IMR-90 (cell line): ENCODE measurements at regions not wholly inside any gene's neighbourhood (a gene's known extent, or its start where the extent isn't known, plus 50 kb on each side); places are given as distances from the start of the nearest gene placed in this dataset.

Source experiments
- ATAC-seq: fragments of 200-7000 bp; cut with Tn5 transposase; 2 replicates; pipeline ENCODE4 v1.9.1; 2020; ENCODE audit warnings: low read depth, mild to moderate bottlenecking, moderate library complexity
- BruUV-seq: library from RNA; stranded (reverse); fragments of 400-500 nt; replicated peaks from 2 replicates; lab custom pipeline; 2021; lab: Mats Ljungman, UMichigan
- CTCF ChIA-PET: fragments of 300-600 bp; formaldehyde crosslinking; extraction: SDS; loops from one replicate; lab custom pipeline; 2021; ENCODE audit warnings: antibody characterized with exemption; lab: Yijun Ruan, JAX
- POLR2A ChIA-PET: fragments of 300-600 bp; sonication (Branson Sonifier 250); formaldehyde crosslinking; loops from one replicate; lab custom pipeline; 2022; ENCODE audit warnings: antibody characterized with exemption; ENCODE audit not compliant: unreplicated experiment; lab: Charles Lee
- DNase-seq: peaks from one replicate; pipeline ENCODE4 v3.0.0; 2013
- H2AFZ ChIP-seq: replicated peaks from 2 replicates; pipeline ENCODE3; 2013; ENCODE audit warnings: low read length, mild to moderate bottlenecking; ENCODE audit not compliant: poor library complexity
- H2AK5ac ChIP-seq: 2 replicates; pipeline ENCODE4 v1.6.1; 2013; ENCODE audit warnings: low read depth, low read length, inconsistent platforms
- H2AK9ac ChIP-seq: replicated peaks from 2 replicates; pipeline ENCODE3; 2013; ENCODE audit warnings: mild to moderate bottlenecking, low read depth, low read length, moderate library complexity; ENCODE audit not compliant: poor library complexity
- H2BK120ac ChIP-seq: 2 replicates; pipeline ENCODE4 v1.6.1; 2013; ENCODE audit warnings: low read depth, low read length, inconsistent platforms
- H2BK15ac ChIP-seq: 3 replicates; pipeline ENCODE4 v1.6.1; 2013; ENCODE audit warnings: low read depth, low read length, inconsistent platforms
- H2BK20ac ChIP-seq: 2 replicates; pipeline ENCODE4 v1.6.1; 2013; ENCODE audit warnings: low read depth, mild to moderate bottlenecking, inconsistent platforms, low read length, moderate library complexity
- H2BK5ac ChIP-seq: 2 replicates; pipeline ENCODE4 v1.6.1; 2013; ENCODE audit warnings: mild to moderate bottlenecking, low read depth, low read length, inconsistent platforms; ENCODE audit not compliant: poor library complexity, severe bottlenecking
- H3K14ac ChIP-seq: replicated peaks from 2 replicates; pipeline ENCODE4 v1.6.1; 2013; ENCODE audit warnings: low read depth, low read length, inconsistent platforms
- H3K18ac ChIP-seq: 2 replicates; pipeline ENCODE4 v1.6.1; 2013; ENCODE audit warnings: low read depth, low read length, control low read depth
- H3K23ac ChIP-seq: 2 replicates; pipeline ENCODE4 v1.6.1; 2013; ENCODE audit warnings: low read depth, low read length, inconsistent platforms
- H3K27ac ChIP-seq: 2 replicates; pipeline ENCODE4 v1.5.1; 2013; ENCODE audit warnings: mild to moderate bottlenecking, control low read depth, low read length; ENCODE audit not compliant: insufficient read depth
- H3K27me3 ChIP-seq: 2 replicates; pipeline ENCODE4 v1.6.1; 2013; ENCODE audit warnings: low read length; ENCODE audit not compliant: control insufficient read depth, insufficient read depth
- H3K36me3 ChIP-seq: 2 replicates; pipeline ENCODE4 v1.6.1; 2013; ENCODE audit warnings: low read length, mixed read lengths; ENCODE audit not compliant: control insufficient read depth, insufficient read depth
- H3K4ac ChIP-seq: 2 replicates; pipeline ENCODE4 v1.6.1; 2013; ENCODE audit warnings: low read depth, low read length, inconsistent platforms
- H3K4me1 ChIP-seq: 2 replicates; pipeline ENCODE4 v1.6.1; 2013; ENCODE audit warnings: low read length, mixed read lengths; ENCODE audit not compliant: control insufficient read depth, insufficient read depth
- H3K4me2 ChIP-seq: 2 replicates; pipeline ENCODE4 v1.6.1; 2013; ENCODE audit warnings: low read depth, mild to moderate bottlenecking, control low read depth, low read length, moderate library complexity
- H3K4me3 ChIP-seq: 2 replicates; pipeline ENCODE4 v1.5.1; 2013; ENCODE audit warnings: low read depth, mild to moderate bottlenecking, control low read depth, low read length, moderate library complexity; ENCODE audit not compliant: insufficient read depth
- H3K56ac ChIP-seq: 2 replicates; pipeline ENCODE4 v1.6.1; 2013; ENCODE audit warnings: low read length, inconsistent platforms; ENCODE audit not compliant: insufficient read depth; ENCODE audit errors: extremely low read depth
- H3K79me1 ChIP-seq, 2 experiments: 2 replicates each; pipeline ENCODE4 v1.6.1; 2013; ENCODE audit warnings: low read length in 2 of 2, inconsistent platforms in 1 of 2, low read depth in 1 of 2
- H3K9ac ChIP-seq: 2 replicates; pipeline ENCODE4 v1.6.1; 2013; ENCODE audit warnings: low read depth, low read length, control low read depth
- H3K9me1 ChIP-seq: 2 replicates; pipeline ENCODE4 v1.6.1; 2013; ENCODE audit warnings: low read length, inconsistent platforms; ENCODE audit not compliant: insufficient read depth
- H3K9me3 ChIP-seq: 2 replicates; pipeline ENCODE4 v1.6.1; 2013; ENCODE audit warnings: low read length; ENCODE audit not compliant: control insufficient read depth, insufficient read depth
- H4K20me1 ChIP-seq: 2 replicates; pipeline ENCODE4 v1.6.1; 2013; ENCODE audit warnings: low read length, inconsistent platforms; ENCODE audit not compliant: insufficient read depth
- H4K5ac ChIP-seq: 2 replicates; pipeline ENCODE4 v1.6.1; 2013; ENCODE audit warnings: mild to moderate bottlenecking, low read depth, low read length, control low read depth
- H4K8ac ChIP-seq, 2 experiments: 2 replicates each; pipeline ENCODE4 v1.6.1; 2013; ENCODE audit warnings: low read depth in 2 of 2, low read length in 2 of 2, control low read depth in 1 of 2, inconsistent platforms in 1 of 2
- H4K91ac ChIP-seq: 2 replicates; pipeline ENCODE4 v1.6.1; 2013; ENCODE audit warnings: low read depth, low read length, inconsistent platforms; ENCODE audit not compliant: insufficient read depth
- BHLHE40 ChIP-seq: fragments of 150-350 bp; IDR thresholded peaks from 2 replicates; pipeline ENCODE4 v1.6.1; 2016; ENCODE audit warnings: mild to moderate bottlenecking, low read depth, low read length
- CEBPB ChIP-seq: IDR thresholded peaks from 2 replicates; pipeline ENCODE4 v1.6.1; 2012; ENCODE audit warnings: low read depth, low read length, improper control_type of control experiment
- CHD1 ChIP-seq: IDR thresholded peaks from 2 replicates; pipeline ENCODE4 v1.6.1; 2012; ENCODE audit warnings: low read depth, low read length, improper control_type of control experiment
- CTCF ChIP-seq: conservative IDR thresholded peaks from 2 replicates; pipeline ENCODE4 v1.5.1; 2012; ENCODE audit warnings: mild to moderate bottlenecking, low read depth, low read length, improper control_type of control experiment
- ELK1 ChIP-seq: fragments of 150-350 bp; IDR thresholded peaks from 2 replicates; pipeline ENCODE4 v1.6.1; 2016; ENCODE audit warnings: low read depth, mild to moderate bottlenecking, low read length, moderate library complexity, borderline replicate concordance
- MAFK ChIP-seq: IDR thresholded peaks from 2 replicates; pipeline ENCODE4 v1.6.1; 2012; ENCODE audit warnings: low read depth, low read length, improper control_type of control experiment
- MAZ ChIP-seq: IDR thresholded peaks from 2 replicates; pipeline ENCODE4 v1.6.1; 2012; ENCODE audit warnings: low read depth, mild to moderate bottlenecking, low read length, improper control_type of control experiment, moderate library complexity, borderline replicate concordance
- MXI1 ChIP-seq: IDR thresholded peaks from 2 replicates; pipeline ENCODE4 v1.6.1; 2012; ENCODE audit warnings: low read depth, mild to moderate bottlenecking, low read length, moderate library complexity, borderline replicate concordance
- NFE2L2 ChIP-seq: fragments of 150-350 bp; IDR thresholded peaks from 2 replicates; pipeline ENCODE4 v1.6.1; 2016; ENCODE audit warnings: low read depth, mild to moderate bottlenecking, low read length
- POLR2A ChIP-seq: IDR thresholded peaks from 2 replicates; pipeline ENCODE4 v1.6.1; 2012; ENCODE audit warnings: mild to moderate bottlenecking, low read depth, low read length
- RAD21 ChIP-seq: IDR thresholded peaks from 2 replicates; pipeline ENCODE4 v1.6.1; 2012; ENCODE audit warnings: low read length, improper control_type of control experiment
- RCOR1 ChIP-seq: IDR thresholded peaks from 2 replicates; pipeline ENCODE4 v1.6.1; 2012; ENCODE audit warnings: mild to moderate bottlenecking, low read length, improper control_type of control experiment; ENCODE audit not compliant: insufficient replicate concordance
- RFX5 ChIP-seq: IDR thresholded peaks from 2 replicates; pipeline ENCODE4 v1.8.0; 2012; ENCODE audit warnings: low read depth, mild to moderate bottlenecking, low read length, moderate library complexity
- SMC3 ChIP-seq: fragments of 150-350 bp; IDR thresholded peaks from 2 replicates; pipeline ENCODE4 v1.6.1; 2016; ENCODE audit warnings: low read depth, mild to moderate bottlenecking, antibody characterized with exemption, low read length, moderate library complexity
- USF2 ChIP-seq: fragments of 150-350 bp; IDR thresholded peaks from 2 replicates; pipeline ENCODE4 v1.6.1; 2017; ENCODE audit warnings: mild to moderate bottlenecking, antibody characterized with exemption, low read length, low read depth
- WGBS, 2 experiments: methylation state at CpG; one replicate each; pipeline versions ENCODE4 v1.1.5 to v1.1.7; 2013; ENCODE audit warnings: missing lambda C conversion rate in 2 of 2; ENCODE audit not compliant: insufficient read length in 1 of 2; ENCODE audit errors: extremely low coverage in 2 of 2; 5-methylcytosine and 5-hydroxymethylcytosine counted together
- dilution Hi-C: fragments of 300-500 bp; cut with HindIII; formaldehyde crosslinking; loops from one replicate; pipeline ENCODE4 v1.14.3; 2018; ENCODE audit warnings: low sequenced_read_pairs; ENCODE audit not compliant: unreplicated experiment
- in situ Hi-C: fragments of 300-500 bp; cut with MboI; formaldehyde crosslinking; loops from 3 replicates; pipeline ENCODE4 v1.14.3; 2019; ENCODE audit warnings: low sequenced_read_pairs, inconsistent platforms, mixed read lengths
- intact Hi-C: fragments of 100-400 bp; cut with micrococcal nuclease; formaldehyde crosslinking; loops from 2 replicates; pipeline ENCODE4 v1.10.0; 2022

- Histone ChIP-seq H2AK5ac (no peak overlapping the region), H2BK15ac (no peak overlapping the region), H3K79me1 (no peaks in the 10 kb centered on the region), H3K9ac (no peak overlapping the region), H2BK5ac (no peak overlapping the region), H3K9me3 (no peaks in the 10 kb centered on the region), H3K4me2 (no peak overlapping the region), H4K8ac (no peak overlapping the region), H3K4ac (no peak overlapping the region), H3K14ac (no peak overlapping the region), H2AFZ (no peak overlapping the region), H4K91ac (no peak overlapping the region), H3K9me1 (no peaks in the 10 kb centered on the region), H3K23ac (no peak overlapping the region), H3K18ac (no peak overlapping the region), H4K5ac (no peak overlapping the region), H2BK20ac (no peak overlapping the region), H3K27ac (no peak overlapping the region), H3K27me3 (no peaks in the 10 kb centered on the region), H2AK9ac (no peak overlapping the region), H3K4me1 (no peaks in the 10 kb centered on the region), H4K20me1 (no peaks in the 10 kb centered on the region), H2BK120ac (no peak overlapping the region), H3K56ac (no peak overlapping the region), H3K4me3 (no peak overlapping the region), H3K36me3 (no peaks in the 10 kb centered on the region)
- CTCF ChIA-PET: no interaction called here
- no peak for ATAC-seq
- POLR2A ChIA-PET: no interaction called here
- TF ChIP-seq ELK1 (no peak), POLR2A (no peak), USF2 (no peak), MAZ (no peak), CHD1 (no peak), MAFK (no peak), RFX5 (no peak), SMC3 (no peak), RAD21 (no peak), CEBPB (no peak), MXI1 (no peak), CTCF (no peak), BHLHE40 (no peak), RCOR1 (no peak), NFE2L2 (no peak)
- dilution Hi-C loops (no loop called here), in situ Hi-C loops (no loop called here), intact Hi-C loops (no loop called here)
- DNase-seq: no peak
- no CpG with 5 or more reads among the region's 1 CpG for WGBS, 2 experiments
- no TSS peak for BruUV-seq
Observed at GRCh38 chr11:87602776-87603175, 565.0 kb downstream of the TMEM135 start.
